Neural progenitor cell (in vitro differentiated cells): ENCODE measurements at regions not wholly inside any gene's neighbourhood (a gene's known extent, or its start where the extent isn't known, plus 50 kb on each side); places are given as distances from the start of the nearest gene placed in this dataset.

Source experiments
- DNase-seq: peaks from one replicate; pipeline ENCODE4 v3.0.0-alpha.2; 2016; ENCODE audit warnings: low spot score
- H2AFZ ChIP-seq: fragments of 200-600 bp; sonication (generic); replicated peaks from 2 replicates; pipeline ENCODE4 v1.6.1; 2016; ENCODE audit warnings: antibody characterized with exemption
- H3F3A ChIP-seq: fragments of 200-600 bp; sonication (generic); 2 replicates; pipeline ENCODE4 v1.6.1; 2016; ENCODE audit warnings: antibody characterized with exemption, low read depth
- H3K27ac ChIP-seq: fragments of 200-600 bp; sonication (generic); 2 replicates; pipeline ENCODE4 v1.5.1; 2016; ENCODE audit warnings: mild to moderate bottlenecking
- H3K27me3 ChIP-seq: fragments of 200-600 bp; sonication (generic); 2 replicates; pipeline ENCODE4 v1.6.1; 2016; ENCODE audit warnings: mild to moderate bottlenecking, moderate library complexity
- H3K36me3 ChIP-seq: fragments of 200-600 bp; sonication (generic); 2 replicates; pipeline ENCODE4 v1.5.1; 2016
- H3K4me1 ChIP-seq: fragments of 200-600 bp; sonication (generic); 2 replicates; pipeline ENCODE4 v1.6.1; 2016; ENCODE audit warnings: mixed run types
- H3K4me2 ChIP-seq: fragments of 200-600 bp; sonication (generic); 2 replicates; pipeline ENCODE4 v1.6.1; 2016
- H3K4me3 ChIP-seq: fragments of 200-600 bp; sonication (generic); 2 replicates; pipeline ENCODE4 v1.5.1; 2016
- H3K79me2 ChIP-seq: fragments of 200-600 bp; sonication (generic); 2 replicates; pipeline ENCODE4 v1.6.1; 2016; ENCODE audit warnings: low read depth
- H3K9ac ChIP-seq: fragments of 200-600 bp; sonication (generic); 2 replicates; pipeline ENCODE4 v1.6.1; 2016
- H3K9me3 ChIP-seq: fragments of 200-600 bp; sonication (generic); 2 replicates; pipeline ENCODE4 v1.5.1; 2016; ENCODE audit warnings: low read depth
- H4K20me1 ChIP-seq: fragments of 200-600 bp; sonication (generic); 2 replicates; pipeline ENCODE4 v1.6.1; 2016; ENCODE audit warnings: low read depth
- H3K27ac Mint-ChIP-seq: 3 replicates; pipeline ENCODE4 v1.8.0; 2021; ENCODE audit warnings: mixed read lengths
- H3K27me3 Mint-ChIP-seq: 2 replicates; pipeline ENCODE4 v1.8.0; 2022; ENCODE audit warnings: low read depth, mild to moderate bottlenecking, inconsistent platforms, moderate library complexity, mixed read lengths; ENCODE audit not compliant: insufficient read depth
- H3K36me3 Mint-ChIP-seq: 3 replicates; pipeline ENCODE4 v1.8.0; 2021; ENCODE audit warnings: mixed read lengths
- H3K4me1 Mint-ChIP-seq: 3 replicates; pipeline ENCODE4 v1.8.0; 2021; ENCODE audit warnings: mixed read lengths
- H3K4me3 Mint-ChIP-seq: 3 replicates; pipeline ENCODE4 v1.8.0; 2021; ENCODE audit warnings: mild to moderate bottlenecking, moderate library complexity, mixed read lengths
- H3K9me3 Mint-ChIP-seq: 3 replicates; pipeline ENCODE4 v1.8.0; 2020; ENCODE audit warnings: mixed read lengths
- EZH2 ChIP-seq: fragments of 200-600 bp; sonication (generic); IDR thresholded peaks from 2 replicates; pipeline ENCODE4 v1.6.1; 2017; ENCODE audit warnings: antibody characterized with exemption, mild to moderate bottlenecking, moderate library complexity
- EZH2phosphoT487 ChIP-seq: fragments of 200-600 bp; sonication (generic); IDR thresholded peaks from 2 replicates; pipeline ENCODE4 v1.6.1; 2017; ENCODE audit warnings: antibody characterized with exemption
- TF ChIP-seq, protein P1 (sequence below): fragments of 200-600 bp; sonication (generic); IDR thresholded peaks from 2 replicates; pipeline ENCODE4 v1.5.1; 2017; ENCODE audit warnings: antibody characterized with exemption, mild to moderate bottlenecking

- Histone ChIP-seq H2AFZ (no peak overlapping the region), H3K4me2 (no peak overlapping the region), H3F3A (peaks cover 5% of the 10 kb centered on the region), H3K9me3 (no peaks in the 10 kb centered on the region), H3K36me3 (no peaks in the 10 kb centered on the region), H3K27ac (no peak overlapping the region), H3K9ac (no peak overlapping the region), H4K20me1 (no peaks in the 10 kb centered on the region), H3K4me3 (no peak overlapping the region), H3K79me2 (no peaks in the 10 kb centered on the region), H3K4me1 (peaks cover 6% of the 10 kb centered on the region), H3K27me3 (no peaks in the 10 kb centered on the region)
- no peak overlapping the region for H3K27ac Mint-ChIP-seq
- H3K9me3 Mint-ChIP-seq, result peaks cover 7% of the 10 kb centered on the region
- H3K36me3 Mint-ChIP-seq, result peaks cover 1% of the 10 kb centered on the region
- peaks cover 4% of the 10 kb centered on the region for H3K4me1 Mint-ChIP-seq
- DNase-seq, result no peak
- peaks cover 3% of the 10 kb centered on the region for H3K27me3 Mint-ChIP-seq
- TF ChIP-seq EZH2, result no peak
- TF ChIP-seq, protein P1, sequence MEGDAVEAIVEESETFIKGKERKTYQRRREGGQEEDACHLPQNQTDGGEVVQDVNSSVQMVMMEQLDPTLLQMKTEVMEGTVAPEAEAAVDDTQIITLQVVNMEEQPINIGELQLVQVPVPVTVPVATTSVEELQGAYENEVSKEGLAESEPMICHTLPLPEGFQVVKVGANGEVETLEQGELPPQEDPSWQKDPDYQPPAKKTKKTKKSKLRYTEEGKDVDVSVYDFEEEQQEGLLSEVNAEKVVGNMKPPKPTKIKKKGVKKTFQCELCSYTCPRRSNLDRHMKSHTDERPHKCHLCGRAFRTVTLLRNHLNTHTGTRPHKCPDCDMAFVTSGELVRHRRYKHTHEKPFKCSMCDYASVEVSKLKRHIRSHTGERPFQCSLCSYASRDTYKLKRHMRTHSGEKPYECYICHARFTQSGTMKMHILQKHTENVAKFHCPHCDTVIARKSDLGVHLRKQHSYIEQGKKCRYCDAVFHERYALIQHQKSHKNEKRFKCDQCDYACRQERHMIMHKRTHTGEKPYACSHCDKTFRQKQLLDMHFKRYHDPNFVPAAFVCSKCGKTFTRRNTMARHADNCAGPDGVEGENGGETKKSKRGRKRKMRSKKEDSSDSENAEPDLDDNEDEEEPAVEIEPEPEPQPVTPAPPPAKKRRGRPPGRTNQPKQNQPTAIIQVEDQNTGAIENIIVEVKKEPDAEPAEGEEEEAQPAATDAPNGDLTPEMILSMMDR, result no peak
- TF ChIP-seq EZH2phosphoT487, result no peak
- no peak overlapping the region for H3K4me3 Mint-ChIP-seq
Observed at GRCh38 chr2:150417278-150417677, 70.2 kb downstream of the RND3 start.

- no peak overlapping the region for H3K4me3 ChIP-seq
- no peak for DNase-seq
- Mint-ChIP-seq H3K9me3 (peaks cover 7% of the 10 kb centered on the region), H3K36me3 (peaks cover 1% of the 10 kb centered on the region), H3K27me3 (peaks cover 3% of the 10 kb centered on the region), H3K27ac (no peak overlapping the region), H3K4me1 (peaks cover 20% of the 10 kb centered on the region), H3K4me3 (no peak overlapping the region)
- H4K20me1 ChIP-seq, result no peaks in the 10 kb centered on the region
- TF ChIP-seq, protein P1, result no peak
- no peak for TF ChIP-seq EZH2
- no peak for TF ChIP-seq EZH2phosphoT487
- H2AFZ ChIP-seq, result no peak overlapping the region
- no peak overlapping the region for H3K9ac ChIP-seq
- H3K9me3 ChIP-seq, result no peaks in the 10 kb centered on the region
- no peaks in the 10 kb centered on the region for H3K27me3 ChIP-seq
- no peaks in the 10 kb centered on the region for H3K79me2 ChIP-seq
- H3K27ac ChIP-seq, result no peak overlapping the region
- peaks cover 21% of the 10 kb centered on the region for H3K4me1 ChIP-seq
- no peaks in the 10 kb centered on the region for H3K36me3 ChIP-seq
- peaks cover 5% of the 10 kb centered on the region for H3F3A ChIP-seq
- H3K4me2 ChIP-seq, result no peak overlapping the region
Observed at GRCh38 chr2:150415022-150415421, 72.4 kb downstream of the RND3 start.

- Histone ChIP-seq H3K9ac (no peak overlapping the region), H3K4me3 (no peak overlapping the region), H3K4me1 (peaks cover 18% of the 10 kb centered on the region), H4K20me1 (no peaks in the 10 kb centered on the region), H3K27me3 (no peaks in the 10 kb centered on the region), H3K36me3 (no peaks in the 10 kb centered on the region), H3K79me2 (no peaks in the 10 kb centered on the region), H3K27ac (no peak overlapping the region), H3K4me2 (no peak overlapping the region), H2AFZ (no peak overlapping the region), H3F3A (peaks cover 5% of the 10 kb centered on the region), H3K9me3 (no peaks in the 10 kb centered on the region)
- TF ChIP-seq EZH2phosphoT487 (no peak), EZH2 (no peak)
- TF ChIP-seq, protein P1, result no peak
- Mint-ChIP-seq H3K27me3 (peaks cover 3% of the 10 kb centered on the region), H3K4me1 (peaks cover 24% of the 10 kb centered on the region), H3K9me3 (peaks cover 7% of the 10 kb centered on the region), H3K36me3 (no peaks in the 10 kb centered on the region), H3K27ac (no peak overlapping the region), H3K4me3 (no peak overlapping the region)
- no peak for DNase-seq
Observed at GRCh38 chr2:150413910-150414309, 73.6 kb downstream of the RND3 start.
